Sciatic nerve (tissue), 2 donors: ENCODE measurements at regions not wholly inside any gene's neighbourhood (a gene's known extent, or its start where the extent isn't known, plus 50 kb on each side); places are given as distances from the start of the nearest gene placed in this dataset.

ENCODE experiments used
- ATAC-seq: fragments of 200-7000 bp; cut with Tn5 transposase; one replicate; pipeline ENCODE4 v1.9.1; 2020; ENCODE audit warnings: mild to moderate bottlenecking, moderate library complexity
- DNase-seq: peaks from one replicate; pipeline ENCODE4 v3.0.0-alpha.2; 2020; ENCODE audit warnings: low spot score
- intact Hi-C: fragments of 100-400 bp; cut with DNase I; formaldehyde crosslinking; loops from one replicate; pipeline ENCODE4 v1.14.2; 2022
- donor health status: DM: no; HTN: no; CAD: no.
- donor health status: DM: no; HTN: no; CAD: no.

GRCh38 chr12:124227951-124228711, 66.8 kb upstream of the RFLNA start:
- ATAC-seq (no peak), DNase-seq (no peak)
- intact Hi-C loops: no loop called here

- intact Hi-C loops: no loop called here
- DNase-seq (no peak), ATAC-seq (no peak)
Measured at GRCh38 chr12:124229520-124229919, 65.4 kb upstream of the RFLNA start.

GRCh38 chr12:124230117-124230757, 64.7 kb upstream of the RFLNA start:
- intact Hi-C loops: no loop called here
- ATAC-seq: no peak

GRCh38 chr12:124230789-124231188, 64.1 kb upstream of the RFLNA start:
- intact Hi-C loops: no loop called here
- ATAC-seq (no peak), DNase-seq (no peak)

More at GRCh38 chr12:124230117-124230757, 64.7 kb upstream of the RFLNA start:
- no peak for DNase-seq

- intact Hi-C loops: no loop called here
- DNase-seq: no peak
- peak; percentile 38 for ATAC-seq
Measured at GRCh38 chr12:124231980-124232653, 62.8 kb upstream of the RFLNA start.

GRCh38 chr12:124232654-124232987, 62.3 kb upstream of the RFLNA start:
- no peak for DNase-seq
- intact Hi-C loops: no loop called here
- no peak for ATAC-seq

GRCh38 chr12:124233041-124233796, 61.7 kb upstream of the RFLNA start:
- ATAC-seq (peak; percentile 26), DNase-seq (no peak)
- intact Hi-C loops: no loop called here

GRCh38 chr12:124233846-124234640, 60.9 kb upstream of the RFLNA start:
- ATAC-seq: no peak
- intact Hi-C loops: no loop called here
- DNase-seq: no peak

GRCh38 chr12:124236625-124237031, 58.3 kb upstream of the RFLNA start:
- DNase-seq: no peak
- intact Hi-C loops: no loop called here
- ATAC-seq: no peak

GRCh38 chr12:124238886-124239285, 56.0 kb upstream of the RFLNA start:
- intact Hi-C loops: no loop called here
- no peak for ATAC-seq
- DNase-seq: no peak

GRCh38 chr12:124240493-124240892, 54.4 kb upstream of the RFLNA start:
- intact Hi-C loops: no loop called here
- DNase-seq (no peak), ATAC-seq (no peak)

GRCh38 chr12:124241776-124242528, 52.9 kb upstream of the RFLNA start:
- intact Hi-C loops: no loop called here
- ATAC-seq: no peak
- DNase-seq: no peak

- DNase-seq (no peak), ATAC-seq (no peak)
- intact Hi-C loops: no loop called here
Measured at GRCh38 chr12:124242529-124243065, 52.3 kb upstream of the RFLNA start.

GRCh38 chr12:124243936-124244335, 51.0 kb upstream of the RFLNA start:
- intact Hi-C loops: no loop called here
- ATAC-seq: no peak
- no peak for DNase-seq
